GM12892 (cell line): ENCODE measurements at regions not wholly inside any gene's neighbourhood (a gene's known extent, or its start where the extent isn't known, plus 50 kb on each side); places are given as distances from the start of the nearest gene placed in this dataset.

ENCODE experiments used
- POLR2A ChIP-seq: IDR thresholded peaks from 2 replicates; pipeline ENCODE4 v1.6.1; 2011; ENCODE audit warnings: low read depth, low read length, control low read depth
- POLR2AphosphoS5 ChIP-seq: IDR thresholded peaks from 2 replicates; pipeline ENCODE4 v1.6.1; 2011; ENCODE audit warnings: low read depth, low read length, control low read depth

DNA sequence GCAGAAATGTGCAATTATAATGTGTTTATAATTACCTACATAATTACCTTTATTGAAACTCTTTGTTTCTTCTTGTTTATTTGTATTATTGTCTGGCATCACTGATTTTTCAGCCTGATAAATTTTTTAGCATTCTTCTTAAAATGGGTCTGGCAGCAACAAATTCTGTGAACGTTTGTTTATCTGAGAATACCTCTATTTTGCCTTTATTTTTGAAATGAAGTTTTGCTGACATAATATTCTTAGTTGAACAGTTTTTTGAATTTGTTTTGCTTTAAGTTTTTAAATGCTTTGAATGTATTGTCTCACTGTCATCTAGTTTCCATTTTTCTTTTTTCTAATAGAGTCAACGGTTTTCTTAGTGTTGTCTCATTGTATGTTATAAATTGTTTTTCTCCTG, 1152.0 kb upstream of the CDH2 start:
- TF ChIP-seq POLR2A (no peak), POLR2AphosphoS5 (no peak)
